Osteoblast (primary cell): ENCODE measurements at regions not wholly inside any gene's neighbourhood (a gene's known extent, or its start where the extent isn't known, plus 50 kb on each side); places are given as distances from the start of the nearest gene placed in this dataset.

Source experiments
- DNase-seq: peaks from one replicate; pipeline ENCODE4 v3.0.0; 2011; ENCODE audit warnings: low spot score, mixed read lengths; ENCODE audit not compliant: insufficient read length; ENCODE audit errors: missing footprints
- H2AFZ ChIP-seq: 2 replicates; pipeline ENCODE4 v1.6.0; 2011; ENCODE audit warnings: mild to moderate bottlenecking, low read length
- H3K27ac ChIP-seq: 2 replicates; pipeline ENCODE4 v1.5.1; 2011; ENCODE audit warnings: mild to moderate bottlenecking, low read depth, low read length, moderate library complexity
- H3K27me3 ChIP-seq: 2 replicates; pipeline ENCODE4 v1.6.0; 2012; ENCODE audit warnings: mild to moderate bottlenecking, control low read depth, inconsistent platforms, low read length, moderate library complexity; ENCODE audit not compliant: insufficient read depth
- H3K36me3 ChIP-seq: 2 replicates; pipeline ENCODE4 v1.5.1; 2011; ENCODE audit warnings: mild to moderate bottlenecking, low read length, control low read depth, moderate library complexity; ENCODE audit not compliant: insufficient read depth
- H3K4me1 ChIP-seq: 2 replicates; pipeline ENCODE4 v1.5.1; 2011; ENCODE audit warnings: mild to moderate bottlenecking, low read length, control low read depth, moderate library complexity; ENCODE audit not compliant: insufficient read depth
- H3K4me2 ChIP-seq: 2 replicates; pipeline ENCODE4 v1.6.0; 2011; ENCODE audit warnings: mild to moderate bottlenecking, low read length; ENCODE audit not compliant: insufficient read depth
- H3K4me3 ChIP-seq: fragments of 200-600 bp; sonication (generic); 3 replicates; pipeline ENCODE4 v1.5.1; 2012; ENCODE audit warnings: mild to moderate bottlenecking, low read length, inconsistent platforms; ENCODE audit not compliant: insufficient read depth
- H3K79me2 ChIP-seq: 2 replicates; pipeline ENCODE4 v1.6.0; 2012; ENCODE audit warnings: mild to moderate bottlenecking, low read length, control low read depth, inconsistent platforms; ENCODE audit not compliant: insufficient read depth
- H3K9me3 ChIP-seq: 2 replicates; pipeline ENCODE4 v1.5.1; 2011; ENCODE audit warnings: low read depth, low read length, control low read depth
- H4K20me1 ChIP-seq: 2 replicates; pipeline ENCODE4 v1.6.0; 2012; ENCODE audit warnings: mild to moderate bottlenecking, low read length, control low read depth; ENCODE audit not compliant: insufficient read depth
- CTCF ChIP-seq: IDR thresholded peaks from 2 replicates; pipeline ENCODE4 v1.5.1; 2011; ENCODE audit warnings: mild to moderate bottlenecking, low read depth, low read length, moderate library complexity; ENCODE audit errors: extremely low read depth

GRCh38 chr13:107497661-107498060 lies 717.7 kb downstream of the LIG4 start:
- Histone ChIP-seq H3K79me2 (no peaks in the 10 kb centered on the region), H3K4me2 (no peak overlapping the region), H3K27me3 (no peaks in the 10 kb centered on the region), H3K4me3 (no peak overlapping the region), H4K20me1 (no peaks in the 10 kb centered on the region), H2AFZ (no peak overlapping the region), H3K9me3 (no peaks in the 10 kb centered on the region), H3K27ac (no peak overlapping the region), H3K36me3 (no peaks in the 10 kb centered on the region), H3K4me1 (no peaks in the 10 kb centered on the region)
- no peak for DNase-seq
- no peak for TF ChIP-seq CTCF

GRCh38 chr13:107493266-107493665 lies 722.1 kb downstream of the LIG4 start:
- Histone ChIP-seq H3K9me3 (peaks cover 3% of the 10 kb centered on the region), H3K4me3 (no peak overlapping the region), H3K4me1 (no peaks in the 10 kb centered on the region), H3K36me3 (no peaks in the 10 kb centered on the region), H3K79me2 (peaks cover 2% of the 10 kb centered on the region), H3K4me2 (no peak overlapping the region), H3K27me3 (no peaks in the 10 kb centered on the region), H4K20me1 (no peaks in the 10 kb centered on the region), H3K27ac (no peak overlapping the region), H2AFZ (no peak overlapping the region)
- TF ChIP-seq CTCF, result no peak
- DNase-seq, result no peak

GRCh38 chr13:107482688-107483087 lies 732.6 kb downstream of the LIG4 start:
- no peak for DNase-seq
- H4K20me1 ChIP-seq, result no peaks in the 10 kb centered on the region
- no peaks in the 10 kb centered on the region for H3K9me3 ChIP-seq
- no peaks in the 10 kb centered on the region for H3K36me3 ChIP-seq
- H3K4me1 ChIP-seq, result peaks cover 10% of the 10 kb centered on the region
- H3K4me2 ChIP-seq, result no peak overlapping the region
- peaks cover 4% of the 10 kb centered on the region for H3K79me2 ChIP-seq
- no peaks in the 10 kb centered on the region for H3K27me3 ChIP-seq
- H3K4me3 ChIP-seq, result no peak overlapping the region
- no peak overlapping the region for H2AFZ ChIP-seq
- H3K27ac ChIP-seq, result no peak overlapping the region
- no peak for TF ChIP-seq CTCF

- H3K36me3 ChIP-seq, result no peaks in the 10 kb centered on the region
- peaks cover 26% of the 10 kb centered on the region for H3K4me1 ChIP-seq
- H3K9me3 ChIP-seq, result no peaks in the 10 kb centered on the region
- no peak for DNase-seq
- H4K20me1 ChIP-seq, result no peaks in the 10 kb centered on the region
- TF ChIP-seq CTCF, result no peak
- H3K4me3 ChIP-seq, result no peak overlapping the region
- no peak overlapping the region for H2AFZ ChIP-seq
- H3K27ac ChIP-seq, result peak overlapping the region; percentile 22
- no peaks in the 10 kb centered on the region for H3K27me3 ChIP-seq
- H3K79me2 ChIP-seq, result peaks cover 4% of the 10 kb centered on the region
- H3K4me2 ChIP-seq, result no peak overlapping the region
Measured at GRCh38 chr13:107480130-107480529, 735.2 kb downstream of the LIG4 start.
